ENCODE measurements at regions not wholly inside any gene's neighbourhood (a gene's known extent, or its start where the extent isn't known, plus 50 kb on each side); places are given as distances from the start of the nearest gene placed in this dataset.

DNA sequence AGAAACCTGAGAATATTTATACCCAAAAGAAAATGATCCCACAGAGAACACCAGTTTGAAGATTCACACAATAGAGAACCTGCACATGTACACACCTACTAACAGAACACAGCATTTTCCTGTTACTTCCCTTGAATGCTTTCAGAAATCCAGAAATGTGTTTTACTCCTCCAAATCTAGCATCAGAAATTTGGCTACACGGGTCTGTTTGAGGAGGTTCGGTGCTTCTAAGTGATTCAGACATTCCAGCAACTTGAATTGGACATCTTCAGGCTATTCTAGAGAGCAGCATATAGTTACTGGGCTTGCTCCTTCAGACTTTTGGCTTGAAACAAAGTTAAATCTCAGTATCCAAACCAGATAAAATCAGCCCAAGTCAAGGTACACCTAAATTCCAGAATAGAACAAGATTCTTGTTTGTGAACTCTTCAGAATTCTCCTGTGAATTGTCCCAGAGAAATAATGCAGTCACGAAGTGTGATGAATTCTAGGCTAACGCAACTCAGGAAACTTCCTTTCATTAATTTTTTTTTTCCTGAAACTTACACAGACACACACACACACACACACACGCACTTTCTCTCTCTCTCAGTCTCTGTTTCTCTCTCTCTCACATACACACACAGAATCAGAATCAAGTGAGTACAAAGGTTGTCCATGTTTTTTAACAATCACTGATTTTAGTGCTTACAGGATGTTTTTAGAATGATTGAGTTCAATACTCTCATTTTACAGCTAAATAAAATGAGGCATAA, 278.4 kb upstream of the SNX7 start:
- no peak for DNase-seq (ENCODE audit: low read depth)

DNA sequence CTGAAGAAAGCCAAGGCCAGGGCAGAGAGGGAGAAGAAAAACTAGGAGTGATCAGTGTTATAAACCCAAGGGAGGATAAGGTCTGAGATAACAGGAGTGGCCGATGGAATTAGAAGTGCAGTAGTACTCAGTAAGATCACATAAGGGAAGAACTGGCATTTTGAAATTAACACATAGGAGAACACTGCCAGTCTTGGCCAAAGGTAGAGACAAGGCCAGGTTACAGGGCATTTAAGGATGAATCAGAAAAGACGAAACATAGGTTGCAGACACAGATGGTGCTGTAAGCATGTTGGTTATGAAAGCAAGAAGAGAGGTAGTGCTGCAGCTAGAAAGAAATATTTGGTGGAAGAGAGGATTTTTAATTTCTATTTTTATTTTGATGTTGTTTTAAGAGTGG, 278.9 kb upstream of the SNX7 start:
- DNase-seq (ENCODE audit: low read depth) = no peak

DNA sequence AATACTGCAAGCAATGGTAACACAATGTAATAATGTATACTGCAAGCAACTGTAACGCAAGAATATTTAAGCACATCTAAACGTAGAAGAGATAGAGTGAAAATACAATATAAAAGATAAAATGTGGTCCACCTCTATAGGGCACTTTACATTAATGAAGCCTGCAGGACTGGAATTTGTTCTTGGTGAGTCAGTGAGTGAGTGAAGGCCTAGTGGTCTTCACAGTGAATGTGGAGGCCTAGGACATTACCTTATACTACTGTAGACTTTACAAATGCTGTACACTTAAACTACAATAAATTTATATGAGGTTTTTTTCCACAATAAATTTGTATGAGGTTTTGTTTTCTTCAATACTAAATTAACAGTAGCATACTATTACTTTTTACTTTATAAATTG, 287.4 kb upstream of the SNX7 start:
- no peak for DNase-seq (ENCODE audit: low read depth)

DNA sequence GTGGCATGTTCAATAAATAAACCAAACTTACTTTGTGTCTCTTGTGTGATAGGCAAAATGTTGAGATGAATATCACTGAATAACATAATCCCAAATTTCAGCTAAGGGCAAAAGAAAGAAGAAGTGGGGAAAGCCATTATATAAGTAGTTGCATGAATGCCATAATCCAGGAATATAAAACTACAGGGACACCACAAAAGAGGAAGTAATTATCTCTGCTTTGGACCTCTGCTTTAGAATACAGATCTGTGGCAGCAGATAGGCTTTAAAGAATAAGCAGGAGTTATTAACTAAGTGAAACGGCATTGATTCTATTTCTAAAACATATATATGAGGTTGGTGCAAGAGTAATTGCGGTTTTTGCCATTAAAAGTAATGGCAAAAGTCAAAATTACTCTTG, 288.5 kb upstream of the SNX7 start:
- DNase-seq (ENCODE audit: low read depth) = no peak

DNA sequence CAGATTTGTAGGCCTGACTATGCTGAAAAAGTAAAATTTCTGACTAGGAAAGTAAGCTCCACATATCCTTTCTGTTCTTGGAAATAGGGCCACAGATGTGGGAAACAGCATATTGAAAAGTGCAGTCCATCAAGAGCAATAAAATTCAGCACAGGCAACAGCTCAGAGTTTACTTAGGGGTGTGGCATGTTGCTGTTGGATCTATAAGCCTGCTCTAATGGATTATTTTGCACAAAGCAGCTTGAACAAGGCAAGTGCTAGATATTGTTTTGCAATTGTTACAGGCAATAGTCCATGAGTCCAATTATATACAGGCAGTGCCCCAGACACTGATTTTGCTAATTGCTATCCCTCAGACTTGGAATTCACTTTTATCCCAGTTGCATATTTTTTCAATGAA, 289.8 kb upstream of the SNX7 start:
- no peak for DNase-seq (ENCODE audit: low read depth)

DNA sequence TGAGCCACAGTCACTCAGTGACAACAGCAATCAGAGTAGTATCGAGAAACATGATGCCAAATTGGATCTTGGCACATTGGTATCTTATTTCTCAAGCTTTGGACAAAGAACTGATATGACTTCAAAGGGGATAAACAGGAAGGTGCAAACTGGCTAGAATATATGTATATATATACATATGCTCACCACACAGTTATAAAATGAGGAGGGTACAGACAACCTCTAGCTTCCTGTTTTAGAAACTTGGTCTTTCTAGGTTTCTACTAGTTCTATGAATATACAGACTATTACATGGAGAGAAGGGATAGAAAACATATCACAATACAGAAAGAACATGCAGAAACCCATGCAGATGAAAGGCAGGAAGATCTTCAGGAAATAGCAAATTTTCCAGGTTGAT, 292.1 kb upstream of the SNX7 start:
- DNase-seq (ENCODE audit: low read depth) = no peak

DNA sequence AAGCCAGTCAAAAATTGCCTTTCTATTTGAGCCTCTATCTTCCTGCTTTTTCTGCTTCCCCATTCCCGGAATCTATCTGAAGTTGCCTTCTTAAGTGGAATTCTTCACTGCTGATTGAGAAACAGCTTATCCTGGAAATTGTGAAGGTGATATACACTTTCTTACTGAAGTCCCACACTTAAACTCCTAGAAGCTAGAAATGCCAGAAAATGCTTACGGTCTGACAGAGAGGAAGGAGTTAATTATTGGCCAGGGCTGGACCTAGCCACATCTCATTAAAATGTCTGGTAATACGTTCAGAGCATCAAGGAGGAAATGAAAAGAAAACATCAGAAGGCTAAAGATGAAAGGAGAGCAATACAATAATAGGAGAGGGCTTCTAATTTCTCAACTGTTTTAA, 292.5 kb upstream of the SNX7 start:
- no peak for DNase-seq (ENCODE audit: low read depth)

DNA sequence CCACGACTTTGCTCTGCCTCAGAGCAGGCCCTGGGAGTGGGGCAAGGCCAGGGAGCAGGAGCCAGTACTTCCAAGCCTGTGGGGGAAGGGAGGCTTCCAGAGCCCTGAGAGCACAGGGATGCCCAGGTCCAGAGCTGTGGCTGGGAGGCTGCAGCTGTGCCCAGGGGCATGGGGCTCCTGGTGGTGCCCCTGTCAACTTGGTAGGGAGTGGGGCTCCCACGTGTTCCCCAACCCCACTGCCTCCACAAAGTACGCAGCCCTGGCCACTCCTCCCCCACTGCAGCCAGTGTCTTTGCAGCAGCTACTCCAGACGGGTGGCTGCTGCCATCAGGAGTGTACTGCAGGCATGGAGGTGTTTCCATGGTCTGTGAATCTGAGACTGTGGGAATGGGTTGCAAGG, 294.1 kb upstream of the SNX7 start:
- DNase-seq (ENCODE audit: low read depth) = no peak

DNA sequence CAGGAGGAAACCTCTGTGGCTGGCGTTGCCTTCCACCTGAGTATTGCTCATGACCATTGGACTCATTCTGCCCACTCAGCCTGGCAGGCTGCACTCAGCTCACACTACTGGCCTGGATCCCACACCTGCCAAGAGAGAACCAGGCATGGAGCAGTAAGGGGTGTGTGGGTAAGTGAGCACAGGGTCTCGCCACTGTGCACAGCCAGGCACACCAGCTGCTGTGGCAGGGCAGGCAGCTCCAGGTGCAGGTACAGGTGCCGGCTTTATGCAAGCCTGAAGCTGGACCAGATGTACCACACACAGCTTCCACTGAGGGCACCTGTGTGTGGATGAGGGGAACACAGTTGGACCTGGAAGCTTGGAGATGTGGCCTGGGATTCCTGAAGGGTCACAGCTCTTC, 295.2 kb upstream of the SNX7 start:
- no peak for DNase-seq (ENCODE audit: low read depth)

DNA sequence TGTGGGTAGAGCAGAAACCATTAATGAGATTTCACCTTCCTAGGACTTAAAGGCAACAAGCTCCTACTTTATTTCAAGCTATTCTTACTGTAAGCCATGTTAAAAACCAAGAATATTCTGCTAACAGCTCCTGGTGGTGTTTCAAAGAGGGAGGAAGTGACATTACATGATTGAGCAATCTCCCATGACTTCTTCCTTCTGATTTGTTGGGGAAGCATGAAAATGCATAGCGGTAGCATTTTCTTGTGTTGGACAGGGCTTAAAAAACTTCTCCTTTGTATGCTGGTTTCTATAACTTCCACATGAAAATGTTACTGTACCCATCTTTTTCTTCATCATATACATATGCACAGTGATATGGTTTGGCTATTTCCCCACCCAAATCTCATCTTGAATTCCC, 297.0 kb upstream of the SNX7 start:
- DNase-seq (ENCODE audit: low read depth) = no peak

DNA sequence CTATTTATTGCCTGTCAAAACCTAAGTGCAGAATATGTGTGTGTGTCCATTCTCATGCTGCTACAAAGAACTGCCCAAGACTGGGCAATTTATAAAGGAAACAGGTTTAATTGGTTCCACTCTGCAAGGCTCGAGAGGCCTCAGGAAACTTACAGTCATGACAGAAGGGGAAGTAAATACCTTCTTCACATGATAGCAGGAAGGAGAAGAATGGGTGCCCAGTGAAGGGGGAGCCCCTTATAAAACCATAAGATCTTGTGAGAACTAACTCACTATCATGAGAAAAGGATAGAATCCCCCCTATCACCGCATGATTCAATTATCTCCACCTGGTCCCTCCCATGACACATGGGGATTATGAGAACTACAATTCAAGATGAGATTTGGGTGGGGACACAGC, 300.7 kb upstream of the SNX7 start:
- no peak for DNase-seq (ENCODE audit: low read depth)

DNA sequence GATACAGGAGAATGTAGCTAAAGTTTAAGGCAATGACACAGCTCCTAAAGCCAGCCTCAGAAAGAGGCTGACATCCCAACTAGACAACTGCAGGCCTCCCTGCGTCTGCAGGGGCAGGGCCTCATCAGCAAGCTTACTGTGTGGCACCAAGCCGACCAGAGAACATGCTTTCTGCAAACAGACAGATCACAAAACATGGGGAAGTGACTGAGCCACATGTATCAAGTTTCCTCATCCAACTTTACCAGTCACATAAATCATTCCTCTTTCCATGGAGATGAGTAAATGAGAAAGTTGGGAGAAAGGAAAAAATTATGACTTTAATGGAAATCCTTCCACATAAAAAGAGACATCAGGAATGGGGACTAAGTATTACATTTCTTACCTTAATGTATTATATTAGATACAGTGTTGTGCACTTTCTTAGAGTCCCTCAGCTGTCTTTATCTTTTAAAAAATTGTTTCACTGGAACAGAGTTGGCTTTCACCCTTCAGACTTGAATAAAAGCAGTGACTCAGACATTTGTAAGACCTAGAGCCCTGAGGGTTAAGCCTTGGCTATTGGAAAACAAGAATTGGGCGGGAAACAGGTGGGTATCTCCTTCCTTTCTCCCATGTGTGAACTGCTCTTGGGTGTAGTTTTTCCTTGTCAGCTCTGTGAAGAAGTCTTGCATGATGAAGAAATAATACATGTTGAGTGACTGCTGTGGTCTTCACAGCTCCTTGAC, 305.7 kb upstream of the SNX7 start:
- no peak for DNase-seq (ENCODE audit: low read depth)

DNA sequence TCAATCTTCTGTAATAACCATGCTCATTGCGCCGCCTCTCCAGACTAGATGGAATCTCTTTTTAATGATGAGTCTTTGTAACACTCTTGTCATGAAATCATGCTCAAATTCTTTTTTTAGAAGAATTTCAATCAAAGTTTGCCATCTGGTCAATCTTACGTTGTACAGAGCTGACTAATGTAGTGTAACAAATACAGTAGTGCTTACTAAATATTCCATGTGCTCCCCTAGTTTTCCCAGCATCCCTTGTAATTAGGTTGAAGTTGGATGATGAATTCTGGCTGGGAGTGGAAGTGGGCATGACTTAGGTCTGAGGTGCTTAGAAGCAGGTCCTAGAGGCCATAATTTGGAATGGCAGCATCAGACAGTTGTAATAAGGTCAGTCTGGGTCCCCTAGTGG, 309.1 kb upstream of the SNX7 start:
- no peak for DNase-seq (ENCODE audit: low read depth)

DNA sequence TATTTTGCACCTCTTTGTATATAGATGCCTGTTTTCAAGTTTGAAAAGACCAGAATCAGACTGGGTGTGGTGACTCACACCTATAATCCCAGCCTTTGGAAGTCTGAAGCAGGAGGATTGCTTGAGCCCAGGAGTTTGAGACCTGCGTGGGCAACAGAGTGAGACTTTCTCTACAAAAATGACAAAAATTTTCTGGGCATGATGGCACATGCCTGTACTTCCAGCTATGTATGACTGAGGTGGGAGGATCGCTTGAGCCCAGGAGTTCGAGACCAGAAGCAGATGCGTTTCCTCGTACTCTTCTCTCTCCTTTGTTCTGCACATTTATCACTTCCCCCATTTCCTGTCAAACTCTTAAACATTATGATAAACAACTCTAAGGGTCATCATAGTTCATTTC, 310.0 kb upstream of the SNX7 start:
- no peak for DNase-seq (ENCODE audit: low read depth)

DNA sequence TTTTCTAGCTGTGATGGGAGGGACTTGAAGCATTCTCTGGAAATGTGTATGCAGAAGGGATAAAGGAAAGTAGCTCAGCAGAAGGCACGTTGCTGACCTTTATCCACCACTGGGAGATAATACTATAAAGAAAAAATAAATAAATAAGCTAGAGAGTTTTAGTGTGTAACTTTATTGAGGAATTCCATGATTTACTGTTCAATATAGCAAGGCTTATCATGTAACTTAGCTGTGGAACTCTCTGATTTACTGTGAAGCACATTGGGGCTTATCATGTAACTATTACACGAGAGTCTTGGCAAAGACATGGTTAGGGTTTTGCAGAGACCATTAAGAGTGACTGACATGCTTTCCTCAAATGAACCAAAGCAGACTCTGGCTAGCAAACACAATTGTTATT, 316.1 kb upstream of the SNX7 start:
- DNase-seq (ENCODE audit: low read depth) = no peak

DNA sequence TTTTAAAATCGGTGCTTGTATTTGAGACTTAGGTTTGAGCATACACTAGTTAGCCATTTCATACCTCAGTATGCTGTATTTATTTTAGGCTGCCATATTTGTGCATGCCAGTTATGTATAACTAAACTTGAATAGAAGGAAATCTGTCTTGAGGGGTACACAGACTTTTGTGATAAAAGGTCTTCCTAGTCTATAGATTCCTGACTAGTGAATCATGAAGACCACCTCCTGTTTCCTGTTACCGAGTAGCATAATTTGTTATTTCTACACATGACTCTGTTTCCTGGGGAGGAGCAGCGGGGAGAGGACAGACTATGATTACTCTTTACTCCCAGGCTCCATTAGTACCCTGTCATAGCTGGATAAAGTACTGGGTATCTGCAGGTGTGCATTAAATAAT, 316.8 kb upstream of the SNX7 start:
- DNase-seq (ENCODE audit: low read depth) = no peak

DNA sequence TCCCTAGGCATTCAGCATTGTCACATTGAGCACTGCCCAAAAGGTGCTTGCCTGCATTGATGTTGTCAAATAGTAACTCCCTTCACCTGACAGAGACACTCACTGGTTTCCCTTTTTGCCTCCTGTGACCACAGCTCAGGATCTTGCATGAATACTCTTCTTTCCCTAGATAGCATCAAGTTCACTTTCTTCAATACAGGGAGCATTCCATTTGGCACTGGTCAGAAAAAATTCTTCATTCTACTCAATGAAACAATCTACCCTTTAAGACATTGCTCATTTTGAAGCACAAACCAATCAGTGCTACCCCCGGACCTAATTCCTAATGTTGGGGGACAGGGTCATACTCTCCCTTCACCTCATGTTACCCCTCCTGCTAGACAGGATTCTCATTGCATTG, 319.0 kb upstream of the SNX7 start:
- DNase-seq (ENCODE audit: low read depth) = no peak

DNA sequence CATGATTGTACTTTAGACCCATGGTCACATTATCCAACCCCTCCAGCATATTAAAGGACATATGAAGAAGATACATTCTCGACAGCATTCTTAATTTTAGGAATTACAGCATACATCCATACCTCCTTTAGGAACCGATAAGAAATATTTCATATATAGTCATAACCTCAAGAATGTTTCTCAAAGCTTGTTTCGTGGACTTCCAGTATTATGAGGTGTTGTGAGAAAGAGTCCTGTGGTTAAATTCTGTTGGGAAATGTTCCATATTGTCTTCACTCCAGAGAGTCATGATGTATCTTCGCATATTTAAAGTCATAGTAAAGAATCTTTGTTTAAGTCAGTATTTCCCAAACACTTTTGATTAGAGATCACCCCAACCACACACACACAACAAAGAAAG, 321.0 kb upstream of the SNX7 start:
- DNase-seq (ENCODE audit: low read depth) = no peak

DNA sequence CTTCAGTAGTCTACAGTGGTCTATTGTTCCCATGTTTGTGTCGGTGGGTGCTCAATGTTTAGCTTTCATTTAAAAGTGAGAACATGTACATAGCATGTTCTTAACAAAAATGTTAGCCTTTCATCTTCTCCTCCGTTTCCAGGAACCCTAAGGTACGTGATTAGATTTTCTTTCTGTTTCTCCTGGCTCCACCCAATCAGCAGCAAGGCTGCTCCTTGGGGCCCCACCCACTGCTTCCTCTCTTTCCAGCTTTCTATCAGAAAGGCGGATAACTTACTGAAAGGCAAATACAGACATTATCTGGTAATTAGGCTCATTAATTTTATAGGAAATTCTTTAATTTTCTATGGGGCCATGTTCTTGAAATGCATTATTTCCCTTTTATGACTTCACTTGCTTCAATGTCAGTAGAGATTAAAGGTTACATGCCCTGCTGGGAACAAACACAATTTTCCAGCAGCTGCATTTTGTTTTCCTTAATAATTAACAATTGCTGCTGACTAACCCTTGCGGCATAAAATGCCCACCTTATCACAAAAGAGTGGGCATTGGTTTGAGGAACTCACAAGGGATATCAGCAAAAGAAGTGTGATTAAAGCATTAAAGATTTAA, 324.9 kb upstream of the SNX7 start:
- DNase-seq (ENCODE audit: low read depth) = no peak

DNA sequence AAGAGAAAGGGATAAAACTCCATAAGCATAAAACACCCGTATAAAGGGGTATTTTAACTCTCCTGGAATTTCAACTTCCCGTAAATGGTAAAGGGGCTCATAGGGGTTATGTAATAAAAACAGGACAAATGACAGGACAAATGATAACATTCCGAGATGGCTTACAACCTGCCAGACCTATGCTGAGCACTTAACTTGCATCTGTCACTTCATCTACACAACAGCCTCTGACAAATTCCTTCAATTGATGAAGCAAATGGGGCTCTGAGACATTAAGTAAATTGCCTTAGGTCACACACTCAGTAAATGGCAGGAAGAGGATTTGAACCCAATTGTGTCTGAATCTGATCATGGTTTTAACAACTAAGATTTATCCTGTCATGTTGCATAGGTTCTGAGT, 327.6 kb upstream of the SNX7 start:
- no peak for DNase-seq (ENCODE audit: low read depth)

DNA sequence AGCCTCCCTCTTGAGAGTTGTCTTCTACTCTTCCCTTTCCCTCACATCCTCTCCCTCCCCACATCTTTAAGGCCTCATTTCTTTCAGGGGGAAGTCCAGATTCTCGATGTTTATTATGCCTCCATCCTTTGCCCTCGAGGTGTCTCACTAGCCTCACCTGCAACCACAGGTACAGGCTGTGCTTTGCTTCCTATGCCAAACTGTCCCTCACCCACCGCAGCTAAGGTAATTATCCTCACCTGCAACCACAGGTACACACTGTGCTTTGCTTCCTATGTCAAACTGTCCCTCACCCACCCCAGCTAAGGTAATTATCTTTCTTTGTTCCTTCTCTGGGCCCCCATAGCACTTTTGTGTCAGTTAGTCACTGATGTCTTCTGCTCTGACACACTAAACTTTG, 328.1 kb upstream of the SNX7 start:
- DNase-seq (ENCODE audit: low read depth) = no peak

DNA sequence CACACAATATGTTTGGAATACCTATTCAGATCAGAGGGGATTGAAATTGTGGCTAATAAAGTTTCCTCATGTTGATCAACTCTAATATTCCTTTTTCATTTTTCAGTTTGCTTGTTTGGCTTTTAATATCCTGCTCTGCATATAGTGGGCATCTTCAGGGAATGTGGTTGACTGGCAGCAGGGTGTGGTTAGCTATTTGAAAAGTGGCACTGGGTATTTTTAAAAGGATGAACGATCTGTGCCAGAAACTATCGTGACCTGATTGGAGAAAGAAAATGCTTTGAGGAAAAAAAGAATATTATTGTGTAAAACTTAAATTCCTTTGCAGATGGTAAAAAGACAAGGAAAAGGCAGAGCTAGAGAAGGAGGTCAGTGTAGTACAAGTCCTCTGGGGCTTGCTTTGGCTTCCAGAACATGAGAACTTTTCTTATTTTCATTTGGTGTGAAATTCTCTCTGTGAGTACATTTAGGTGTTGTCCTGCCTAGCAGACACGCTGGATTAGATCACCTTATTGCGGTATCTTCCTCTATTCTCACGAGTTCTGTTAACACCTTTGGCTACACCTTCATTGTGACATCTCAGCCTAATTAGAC, 329.7 kb upstream of the SNX7 start:
- no peak for DNase-seq (ENCODE audit: low read depth)

DNA sequence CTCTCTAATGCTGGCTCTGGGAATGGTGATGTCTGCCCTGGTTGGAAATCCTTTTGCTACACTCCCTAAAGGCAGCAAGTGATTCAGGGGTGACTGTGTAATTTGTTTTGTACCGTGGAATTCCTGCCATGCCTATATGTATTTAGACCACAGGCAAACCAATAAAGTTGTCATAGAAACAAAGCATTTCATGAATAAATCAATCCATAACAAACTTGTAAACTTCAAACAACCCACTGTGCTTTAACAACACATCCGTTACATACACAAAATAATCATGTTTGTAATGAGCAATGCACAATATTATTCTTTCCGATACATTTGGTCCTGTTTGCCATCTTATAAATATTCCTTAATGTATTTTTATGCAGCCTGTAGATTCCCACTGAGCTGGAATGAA, 330.3 kb upstream of the SNX7 start:
- DNase-seq (ENCODE audit: low read depth) = no peak
